Endothelial cell of umbilical vein (primary cell): ENCODE measurements at regions not wholly inside any gene's neighbourhood (a gene's known extent, or its start where the extent isn't known, plus 50 kb on each side); places are given as distances from the start of the nearest gene placed in this dataset.

ENCODE experiments used
- BruUV-seq: library from RNA; stranded (reverse); fragments of 400-500 nt; replicated peaks from 2 replicates; lab custom pipeline; 2021; lab: Mats Ljungman, UMichigan
- CTCF ChIA-PET: fragments of 300-600, 350-600 bp; sonication (Branson Sonifier 250); formaldehyde crosslinking; loops from one replicate; lab custom pipeline; 2021; ENCODE audit warnings: antibody characterized with exemption, inconsistent platforms; lab: Charles Lee
- POLR2A ChIA-PET: fragments of 300-600, 350-600 bp; sonication (Branson Sonifier 250); formaldehyde crosslinking; loops from one replicate; lab custom pipeline; 2021; ENCODE audit warnings: antibody characterized with exemption, inconsistent platforms; lab: Charles Lee
- DNase-seq: peaks from one replicate; pipeline ENCODE4 v3.0.0-alpha.2; 2011; ENCODE audit warnings: low read depth, low spot score
- FAIRE-seq: peaks from 2 replicates; lab custom pipeline; 2011; peaks lifted over from hg19 to GRCh38; lab: Jason Lieb, UNC
- H2AFZ ChIP-seq: 2 replicates; pipeline ENCODE4 v1.6.0; 2012; ENCODE audit warnings: low read depth, low read length, control low read depth, inconsistent platforms
- H3K27ac ChIP-seq: 2 replicates; pipeline ENCODE4 v1.5.1; 2011; ENCODE audit warnings: low read depth, mild to moderate bottlenecking, control low read depth, low read length, moderate library complexity; ENCODE audit not compliant: insufficient read depth
- H3K27me3 ChIP-seq, 2 experiments: 2 replicates each; pipeline versions ENCODE4 v1.6.0 to v1.6.1; 2011; ENCODE audit warnings: low read length in 2 of 2, mixed read lengths in 1 of 2; ENCODE audit not compliant: control insufficient read depth in 2 of 2, insufficient read depth in 2 of 2
- H3K36me3 ChIP-seq, 2 experiments: 2 replicates in 1 of 2; 3 replicates in 1 of 2; pipeline ENCODE4 v1.5.1; 2011; ENCODE audit warnings: low read length in 2 of 2, mild to moderate bottlenecking in 1 of 2, moderate library complexity in 1 of 2; ENCODE audit not compliant: control insufficient read depth in 2 of 2, insufficient read depth in 2 of 2; ENCODE audit errors: extremely low read depth in 1 of 2
- H3K4me1 ChIP-seq: 3 replicates; pipeline ENCODE4 v1.5.1; 2011; ENCODE audit warnings: mild to moderate bottlenecking, low read length; ENCODE audit not compliant: control insufficient read depth, insufficient read depth; ENCODE audit errors: extremely low read depth
- H3K4me2 ChIP-seq: 2 replicates; pipeline ENCODE4 v1.6.1; 2011; ENCODE audit warnings: low read length, control low read depth, mixed read lengths; ENCODE audit not compliant: insufficient read depth
- H3K4me3 ChIP-seq, 3 experiments: fragments of 200-600 bp in 1 of 3; sonication (generic), shearing (Covaris generic) in 1 of 3; replicated peaks in 1 of 3; 2 replicates each; pipeline ENCODE4 v1.5.1; 2011 to 2016; ENCODE audit warnings: control low read depth in 3 of 3, low read length in 3 of 3, mild to moderate bottlenecking in 2 of 3, inconsistent platforms in 1 of 3, low read depth in 1 of 3, moderate library complexity in 1 of 3; ENCODE audit not compliant: insufficient read depth in 1 of 3
- H3K79me2 ChIP-seq: 2 replicates; pipeline ENCODE4 v1.6.0; 2012; ENCODE audit warnings: low read length, inconsistent platforms; ENCODE audit not compliant: control insufficient read depth, insufficient read depth
- H3K9ac ChIP-seq: replicated peaks from 2 replicates; pipeline ENCODE3; 2011; ENCODE audit warnings: low read length, control low read depth; ENCODE audit not compliant: insufficient read depth; ENCODE audit errors: extremely low read depth
- H3K9me1 ChIP-seq: replicated peaks from 3 replicates; pipeline ENCODE4 v1.6.0; 2011; ENCODE audit warnings: mild to moderate bottlenecking, low read length; ENCODE audit not compliant: control insufficient read depth, insufficient read depth; ENCODE audit errors: extremely low read depth
- H3K9me3 ChIP-seq: replicated peaks from 2 replicates; pipeline ENCODE4 v1.5.1; 2012; ENCODE audit warnings: low read length, inconsistent platforms; ENCODE audit not compliant: control insufficient read depth, insufficient read depth
- H4K20me1 ChIP-seq: replicated peaks from 2 replicates; pipeline ENCODE3; 2011; ENCODE audit warnings: mild to moderate bottlenecking, low read length; ENCODE audit not compliant: control insufficient read depth, insufficient read depth; ENCODE audit errors: extremely low read depth
- EZH2 ChIP-seq: IDR thresholded peaks from 2 replicates; pipeline ENCODE4 v1.6.1; 2012; ENCODE audit warnings: borderline replicate concordance, low read depth, mild to moderate bottlenecking, moderate library complexity, low read length, inconsistent platforms; ENCODE audit not compliant: severe bottlenecking
- FOS ChIP-seq: IDR thresholded peaks from 2 replicates; pipeline ENCODE4 v1.6.1; 2011; ENCODE audit warnings: mild to moderate bottlenecking, low read length, moderate library complexity, borderline replicate concordance; ENCODE audit not compliant: insufficient read depth
- GATA2 ChIP-seq: IDR thresholded peaks from 2 replicates; pipeline ENCODE4 v1.7.0; 2011; ENCODE audit warnings: low read depth, mild to moderate bottlenecking, moderate library complexity, mixed read lengths, low read length; ENCODE audit not compliant: insufficient read length, insufficient read depth
- JUN ChIP-seq: IDR thresholded peaks from 2 replicates; pipeline ENCODE4 v1.6.1; 2011; ENCODE audit warnings: borderline replicate concordance, low read depth; ENCODE audit not compliant: insufficient read length, insufficient read depth
- MAX ChIP-seq: IDR thresholded peaks from 2 replicates; pipeline ENCODE4 v1.6.1; 2011; ENCODE audit not compliant: insufficient read depth, insufficient read length
- MYC ChIP-seq: IDR thresholded peaks from one replicate; pipeline ENCODE4 v1.6.1; 2011; ENCODE audit warnings: mild to moderate bottlenecking, low read depth, low read length
- POLR2A ChIP-seq: IDR thresholded peaks from 2 replicates; pipeline ENCODE4 v1.6.1; 2012; ENCODE audit warnings: low read depth, mild to moderate bottlenecking, control low read depth, low read length
- POLR2AphosphoS5 ChIP-seq: IDR thresholded peaks from 2 replicates; pipeline ENCODE4 v1.6.1; 2012; ENCODE audit warnings: low read depth, mild to moderate bottlenecking, control low read depth, low read length, moderate library complexity; ENCODE audit not compliant: insufficient read depth
- dilution Hi-C: fragments of 300-500 bp; cut with MboI; formaldehyde crosslinking; loops from one replicate; pipeline ENCODE4 v1.15.0; 2019; ENCODE audit warnings: low sequenced_read_pairs; ENCODE audit not compliant: extremely low pct_ligation_motif_present
- intact Hi-C: fragments of 100-400 bp; cut with micrococcal nuclease; formaldehyde crosslinking; loops from one replicate; pipeline ENCODE4 v1.10.0; 2022
- TF ChIP-seq, protein P1 (sequence below), 2 donors: IDR thresholded peaks; 1 replicate in 1 of 2; 2 replicates in 1 of 2; pipeline ENCODE4 v1.5.1; 2011; ENCODE audit warnings: low read length in 2 of 2, mild to moderate bottlenecking in 2 of 2, moderate library complexity in 2 of 2, control low read depth in 1 of 2, inconsistent platforms in 1 of 2, low read depth in 1 of 2; ENCODE audit not compliant: insufficient read depth in 1 of 2; ENCODE audit errors: extremely low read depth in 1 of 2

DNA sequence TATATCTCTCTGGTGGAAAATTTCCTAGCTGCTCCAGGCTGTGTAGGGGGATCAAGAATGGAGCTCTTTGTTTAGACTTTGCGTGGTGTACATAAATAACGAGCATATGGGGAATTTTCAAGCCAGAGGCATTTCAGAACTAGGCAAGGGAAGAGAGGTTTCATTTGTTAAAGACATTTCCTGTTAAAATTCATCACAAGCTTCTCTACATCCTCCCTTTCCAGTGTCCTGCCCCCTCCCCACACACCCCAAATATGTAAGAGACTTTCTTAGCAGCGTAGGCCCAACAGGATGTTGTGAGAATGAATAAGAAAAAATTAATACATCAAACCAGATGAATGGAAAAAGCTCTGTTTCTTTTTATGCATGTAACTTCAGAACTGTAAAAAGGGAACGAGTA lies 150.3 kb downstream of the GPBP1 start:
- Histone ChIP-seq H3K9ac (no peak overlapping the region), H2AFZ (no peak overlapping the region), H3K9me1 (no peaks in the 10 kb centered on the region), H3K79me2 (no peaks in the 10 kb centered on the region), H3K4me1 (no peaks in the 10 kb centered on the region), H4K20me1 (no peaks in the 10 kb centered on the region), H3K9me3 (no peaks in the 10 kb centered on the region), H3K27ac (no peak overlapping the region), H3K4me2 (no peak overlapping the region), H3K27me3 (no peaks in the 10 kb centered on the region), H3K4me3 (no peak overlapping the region), H3K36me3 (no peaks in the 10 kb centered on the region)
- TF ChIP-seq, protein P1, sequence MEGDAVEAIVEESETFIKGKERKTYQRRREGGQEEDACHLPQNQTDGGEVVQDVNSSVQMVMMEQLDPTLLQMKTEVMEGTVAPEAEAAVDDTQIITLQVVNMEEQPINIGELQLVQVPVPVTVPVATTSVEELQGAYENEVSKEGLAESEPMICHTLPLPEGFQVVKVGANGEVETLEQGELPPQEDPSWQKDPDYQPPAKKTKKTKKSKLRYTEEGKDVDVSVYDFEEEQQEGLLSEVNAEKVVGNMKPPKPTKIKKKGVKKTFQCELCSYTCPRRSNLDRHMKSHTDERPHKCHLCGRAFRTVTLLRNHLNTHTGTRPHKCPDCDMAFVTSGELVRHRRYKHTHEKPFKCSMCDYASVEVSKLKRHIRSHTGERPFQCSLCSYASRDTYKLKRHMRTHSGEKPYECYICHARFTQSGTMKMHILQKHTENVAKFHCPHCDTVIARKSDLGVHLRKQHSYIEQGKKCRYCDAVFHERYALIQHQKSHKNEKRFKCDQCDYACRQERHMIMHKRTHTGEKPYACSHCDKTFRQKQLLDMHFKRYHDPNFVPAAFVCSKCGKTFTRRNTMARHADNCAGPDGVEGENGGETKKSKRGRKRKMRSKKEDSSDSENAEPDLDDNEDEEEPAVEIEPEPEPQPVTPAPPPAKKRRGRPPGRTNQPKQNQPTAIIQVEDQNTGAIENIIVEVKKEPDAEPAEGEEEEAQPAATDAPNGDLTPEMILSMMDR (IDR thresholded peaks at IDR 0.05; ENCODE audit: extremely low read depth in 1 of 2, insufficient read depth in 1 of 2, low read depth in 1 of 2, low read length in 2 of 2) = no peak
- TF ChIP-seq MYC = no peak
- no peak for TF ChIP-seq POLR2A
- TF ChIP-seq EZH2 = no peak
- no peak for TF ChIP-seq MAX
- TF ChIP-seq JUN = no peak
- TF ChIP-seq GATA2 = no peak
- no peak for TF ChIP-seq POLR2AphosphoS5
- no peak for TF ChIP-seq FOS
- CTCF ChIA-PET = interaction anchor here (0.9 to 1.4 kb wide), 3 partner anchors 14 to 975 kb away, joined by 3 to 5 read pairs (median 3); no protein-coding TSS in a partner anchor
- POLR2A ChIA-PET = no interaction called here
- no peak for DNase-seq
- intact Hi-C loops (no loop called here), dilution Hi-C loops (no loop called here)
- BruUV-seq = no TSS peak
- no peak for FAIRE-seq
